ENCODE measurements at regions not wholly inside any gene's neighbourhood (a gene's known extent, or its start where the extent isn't known, plus 50 kb on each side); places are given as distances from the start of the nearest gene placed in this dataset. TPM values are rescaled to one million over a fixed set of nuclear protein-coding genes. Genes with fewer than 3 reads are reported as not detected.

DNA sequence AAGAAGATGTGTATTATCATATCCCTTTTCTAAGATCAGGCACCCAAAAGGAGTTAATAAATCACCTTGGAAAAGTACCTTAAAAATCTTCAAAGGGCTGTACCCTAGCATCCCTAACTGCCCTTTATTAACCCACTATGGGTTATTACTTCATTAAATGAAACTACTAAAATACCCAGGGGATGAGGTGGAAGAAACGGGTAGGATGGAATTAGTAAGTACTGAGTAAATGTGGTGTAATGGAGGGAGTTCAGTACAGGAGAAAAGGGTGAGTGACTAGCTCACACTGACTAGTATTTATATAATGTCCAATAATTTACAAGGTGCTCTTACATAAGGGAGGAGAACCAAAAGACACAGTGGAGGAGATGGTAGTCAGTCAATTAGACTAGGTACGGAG is 51.0 kb upstream of the RASGEF1B start:
- TF ChIP-seq CTCF (IDR thresholded peaks at IDR 0.05; ENCODE audit: insufficient read depth, low read depth, low read length), result no peak
- H3K27me3 ChIP-seq (ENCODE audit: control insufficient read depth, insufficient read depth, low read length), result no peaks in the 10 kb centered on the region
- no peak for DNase-seq (ENCODE audit: low read depth)
- ChIA-PET CTCF (interaction anchor here (1.0 kb wide), 1 partner anchor 14 kb away, joined by 3 read pairs; no protein-coding TSS in a partner anchor), POLR2A (no interaction called here)
- no peak overlapping the region for H3K4me3 ChIP-seq (ENCODE audit: low read depth, low read length)
- no peaks in the 10 kb centered on the region for H3K36me3 ChIP-seq (ENCODE audit: control insufficient read depth, insufficient read depth, low read length)

DNA sequence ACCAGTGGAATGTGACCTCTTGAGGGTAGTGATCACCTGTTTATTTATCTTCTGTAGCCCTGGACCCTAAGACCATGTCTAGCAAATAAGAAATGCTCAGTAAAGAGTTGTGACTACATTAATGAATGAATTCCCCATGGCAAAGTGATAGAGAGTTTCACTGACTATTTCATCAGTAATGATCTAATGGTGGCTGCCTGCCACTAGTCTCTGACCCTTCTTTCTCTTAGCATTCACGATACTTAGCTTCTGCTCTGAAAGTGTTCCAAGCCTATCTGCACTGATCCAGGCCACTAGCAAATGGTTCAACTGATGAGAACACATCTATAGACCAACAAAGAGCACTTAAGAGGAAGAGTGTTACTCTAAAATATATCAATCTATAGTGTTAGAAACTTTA is 50.0 kb upstream of the RASGEF1B start:
- Histone ChIP-seq H3K4me3 (ENCODE audit: low read depth, low read length) (no peak overlapping the region), H3K27me3 (ENCODE audit: control insufficient read depth, insufficient read depth, low read length) (no peaks in the 10 kb centered on the region), H3K36me3 (ENCODE audit: control insufficient read depth, insufficient read depth, low read length) (no peaks in the 10 kb centered on the region)
- TF ChIP-seq CTCF (IDR thresholded peaks at IDR 0.05; ENCODE audit: insufficient read depth, low read depth, low read length), result no peak
- no peak for DNase-seq (ENCODE audit: low read depth)
- ChIA-PET POLR2A (no interaction called here), CTCF (interaction anchor here (1.0 kb wide), 1 partner anchor 13 kb away, joined by 3 read pairs; no protein-coding TSS in a partner anchor)

Small RNAs in the stretch of these regions (small RNA-seq; reads per million reads assigned to genes)
- gene RF00322 (ENCODE audit: insufficient read length, low read depth, low replicate concordance), result not detected
- gene RNU6-499P (ENCODE audit: insufficient read length, low read depth, low replicate concordance), result not detected

Measured in BJ (cell line).